T-helper 2 cell treated with Interferon-gamma antibody and Interleukin-4, amounts not matched to agents 100 ng/mL and 5 ng/mL, for 36 hours (primary cell): ENCODE measurements at regions not wholly inside any gene's neighbourhood (a gene's known extent, or its start where the extent isn't known, plus 50 kb on each side); places are given as distances from the start of the nearest gene placed in this dataset.
"Not testable (repeated sequence)": the region's sequence is repeated elsewhere in the genome, so short reads cannot be mapped to it uniquely, and the experiment has no call there.

Source experiments
- intact Hi-C: fragments of 100-400 bp; cut with micrococcal nuclease; formaldehyde crosslinking; loops from one replicate; pipeline ENCODE4 v1.15.1; 2023

DNA sequence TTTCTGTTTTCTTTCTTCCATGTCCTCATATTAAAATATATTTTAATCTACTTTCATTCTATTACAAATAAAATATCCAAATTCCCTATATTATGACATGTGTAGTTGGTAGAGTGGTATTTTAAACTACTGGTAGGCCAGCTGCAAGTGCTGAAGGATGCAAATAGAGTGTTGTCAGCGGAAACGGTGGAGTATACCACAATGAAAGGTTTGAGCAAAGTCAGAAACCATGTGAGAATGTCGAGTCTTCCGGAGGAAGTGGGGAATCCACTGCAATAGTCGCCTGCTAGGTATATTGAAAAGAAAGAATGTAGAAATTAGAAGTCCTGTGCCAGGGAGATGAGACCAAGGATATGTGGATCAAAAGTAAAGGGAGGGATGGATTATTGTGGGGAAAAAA, 373.9 kb downstream of the DSEL start:
- intact Hi-C loops, result no loop called here

DNA sequence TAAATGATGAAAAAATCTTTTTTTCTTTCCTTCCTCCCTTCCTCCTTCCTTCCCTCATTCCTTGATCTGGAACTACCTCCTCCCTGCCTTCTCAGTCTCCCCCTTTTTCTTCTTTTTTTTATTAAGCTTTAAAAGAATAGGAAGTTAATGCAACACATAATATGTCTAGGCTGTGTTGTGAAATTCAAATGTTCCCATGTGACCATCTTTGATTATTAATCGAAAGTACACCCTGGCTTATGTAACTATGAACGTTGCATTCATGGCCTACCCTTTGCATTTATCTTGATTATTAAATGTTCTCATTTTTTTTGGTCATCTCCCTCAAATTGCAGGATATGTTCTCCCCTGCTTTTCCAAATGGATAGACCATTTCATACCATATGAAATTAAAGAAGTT, 376.0 kb downstream of the DSEL start:
- intact Hi-C loops, result no loop called here

- intact Hi-C loops, result no loop called here
Measured at GRCh38 chr18:67139899-67140298, 376.6 kb downstream of the DSEL start.

DNA sequence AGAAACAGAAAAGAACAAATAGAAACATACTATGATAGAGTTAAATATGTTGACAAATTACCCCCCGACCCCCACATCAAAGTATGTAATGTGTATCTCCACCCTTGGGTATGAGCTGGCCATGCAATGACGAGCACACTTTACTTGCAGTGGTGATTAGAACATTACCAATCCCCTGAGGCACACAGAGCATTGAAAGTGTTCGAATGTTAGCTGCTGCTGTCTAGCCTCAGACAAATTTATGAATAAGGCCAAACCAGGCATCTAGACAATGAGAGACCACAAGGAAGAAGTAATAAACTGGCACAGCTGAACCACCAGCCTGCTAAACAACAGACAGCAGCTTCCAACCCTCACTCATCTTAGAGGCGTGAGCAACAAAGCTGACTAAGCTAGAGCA, 380.5 kb downstream of the DSEL start:
- intact Hi-C loops, result no loop called here

- intact Hi-C loops, result no loop called here
Measured at GRCh38 chr18:67134911-67135310, 381.6 kb downstream of the DSEL start.

DNA sequence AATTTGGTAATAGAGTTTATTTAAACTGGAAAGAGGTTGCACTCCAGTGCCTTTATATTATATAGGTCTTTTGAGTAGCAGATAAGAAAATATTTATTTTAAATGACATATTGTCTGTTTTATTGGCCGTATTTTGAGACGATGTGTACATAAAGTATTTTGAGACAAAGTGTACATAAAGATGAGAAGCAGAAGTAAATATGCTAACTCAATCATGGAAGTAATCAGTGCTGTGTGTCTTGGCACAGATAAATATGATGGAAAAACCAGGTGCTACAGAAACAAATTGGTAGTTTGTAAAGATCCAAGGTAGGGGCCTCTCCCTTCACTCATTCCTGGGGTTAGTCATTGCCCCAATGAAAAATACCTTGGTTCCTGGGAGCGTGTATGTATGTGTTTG, 382.9 kb downstream of the DSEL start:
- intact Hi-C loops, result no loop called here

- intact Hi-C loops, result no loop called here
Measured at GRCh38 chr18:67132919-67133318, 383.6 kb downstream of the DSEL start.

- intact Hi-C loops, result no loop called here
Measured at GRCh38 chr18:67131498-67131897, 385.0 kb downstream of the DSEL start.

- intact Hi-C loops, result not testable (repeated sequence)
Measured at GRCh38 chr18:67126751-67127150, 389.8 kb downstream of the DSEL start.

DNA sequence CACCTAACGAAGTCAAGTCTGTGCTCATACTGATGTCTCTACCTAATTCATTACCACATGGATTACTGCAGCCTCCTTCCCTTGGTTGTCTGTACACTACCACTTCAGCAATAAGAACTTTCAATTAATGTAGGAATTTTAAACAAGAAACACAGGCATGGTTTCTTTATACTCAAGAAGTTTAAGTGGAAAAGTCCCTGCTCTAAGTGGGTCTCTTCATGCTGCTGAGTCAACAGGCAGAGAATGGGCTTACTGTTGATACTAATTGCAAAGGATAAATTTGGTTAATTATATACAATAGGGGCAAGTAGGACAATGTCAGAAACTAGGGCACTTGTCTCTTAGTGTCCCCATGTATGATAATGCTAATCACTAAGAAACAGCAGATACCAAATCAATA, 392.6 kb downstream of the DSEL start:
- intact Hi-C loops, result no loop called here

- intact Hi-C loops, result no loop called here
Measured at GRCh38 chr18:67117804-67118203, 398.7 kb downstream of the DSEL start.

GRCh38 chr18:67109535-67109934, 407.0 kb downstream of the DSEL start:
- intact Hi-C loops, result no loop called here

GRCh38 chr18:67108894-67109293, 407.6 kb downstream of the DSEL start:
- intact Hi-C loops, result no loop called here

DNA sequence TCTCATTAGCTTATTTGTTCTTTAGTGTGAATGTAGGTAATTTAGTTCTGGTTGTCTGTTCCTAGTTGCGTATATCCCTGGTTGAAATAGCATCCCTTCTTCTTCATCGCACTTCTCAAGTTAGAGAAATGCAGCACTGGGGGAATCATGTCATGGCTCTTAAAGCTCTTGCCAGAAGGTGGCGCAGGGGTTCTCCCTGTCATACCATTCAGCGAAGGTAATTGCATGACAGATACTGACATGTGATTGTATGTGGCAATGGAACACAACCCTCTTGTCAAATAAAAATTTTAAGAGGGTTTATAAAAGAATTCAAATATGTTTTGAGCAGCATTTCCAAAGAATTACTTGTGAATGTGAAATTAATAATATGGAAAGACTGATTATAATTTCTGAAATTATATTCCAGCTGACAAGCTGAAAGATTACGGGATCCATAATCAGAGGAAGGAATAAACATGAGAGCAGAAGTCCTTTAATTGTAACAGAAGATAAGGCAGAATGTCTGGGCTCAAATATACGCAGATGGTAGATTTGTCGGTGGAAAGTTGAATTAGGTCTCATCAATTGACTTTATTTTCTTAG, 411.7 kb downstream of the DSEL start:
- intact Hi-C loops, result loop anchor here (1.0 kb wide), 1 partner anchor 96 kb away; no protein-coding TSS in a partner anchor

GRCh38 chr18:67094123-67094522, 422.4 kb downstream of the DSEL start:
- intact Hi-C loops, result no loop called here

- intact Hi-C loops, result no loop called here
Measured at GRCh38 chr18:67092141-67092540, 424.4 kb downstream of the DSEL start.

- intact Hi-C loops, result no loop called here
Measured at GRCh38 chr18:67081482-67082211, 434.9 kb downstream of the DSEL start.

DNA sequence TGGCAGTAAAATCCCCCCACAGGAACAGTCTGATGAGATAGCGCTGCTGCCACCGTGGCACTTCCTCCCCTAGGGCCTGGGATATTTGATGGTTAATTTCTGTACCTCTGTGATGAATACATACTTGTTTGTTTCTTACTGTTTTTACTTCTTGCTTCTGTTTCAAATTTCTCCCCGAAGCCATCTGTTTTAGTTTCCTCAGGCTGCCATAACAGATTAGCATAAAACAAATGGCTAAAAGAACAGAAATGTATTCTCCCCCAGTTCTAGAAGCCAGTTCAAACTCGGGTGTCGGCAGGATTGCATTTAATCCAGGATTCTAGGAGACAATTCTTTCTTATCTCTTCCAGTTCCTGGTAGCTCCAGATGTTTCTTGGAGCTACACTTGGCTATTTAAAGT, 435.9 kb downstream of the DSEL start:
- intact Hi-C loops, result no loop called here

DNA sequence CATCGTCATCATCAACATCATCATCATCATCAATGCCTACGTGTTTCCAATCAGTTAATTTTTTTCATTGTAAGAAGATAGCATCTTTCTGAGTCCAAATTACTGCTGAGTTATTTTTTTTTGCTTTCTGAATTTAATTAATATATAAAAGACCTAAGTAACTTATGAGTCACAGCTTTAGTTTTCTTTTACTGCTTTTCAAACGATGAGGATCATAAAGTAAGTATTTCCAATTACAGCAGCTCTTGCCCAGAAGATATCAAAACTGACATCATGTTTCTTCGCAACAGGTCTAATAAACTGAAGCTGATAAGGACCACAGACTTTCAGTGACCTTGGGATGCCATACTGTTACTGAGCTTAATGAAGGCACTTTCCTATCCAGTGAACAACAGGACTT, 442.2 kb downstream of the DSEL start:
- intact Hi-C loops, result no loop called here

GRCh38 chr18:67072791-67073190, 443.7 kb downstream of the DSEL start:
- intact Hi-C loops, result no loop called here

DNA sequence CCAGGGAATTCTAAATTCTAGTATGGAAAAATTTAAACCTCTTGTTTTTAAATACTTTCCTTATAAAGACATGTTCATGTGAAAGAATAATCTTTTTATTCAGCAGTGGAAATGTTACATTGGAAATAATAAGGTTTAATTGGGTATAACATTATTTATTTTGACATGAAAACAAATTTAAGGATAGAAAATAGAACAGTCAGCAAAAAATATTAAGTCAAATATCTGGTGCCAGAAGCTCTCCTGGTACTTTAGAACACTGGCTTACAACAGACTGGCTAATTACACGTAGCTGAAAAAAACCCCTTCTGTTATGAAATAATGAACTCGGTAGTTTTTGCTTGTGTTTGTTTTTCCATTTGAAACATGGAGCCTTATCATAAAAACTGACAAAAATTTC, 447.9 kb downstream of the DSEL start:
- intact Hi-C loops, result no loop called here

DNA sequence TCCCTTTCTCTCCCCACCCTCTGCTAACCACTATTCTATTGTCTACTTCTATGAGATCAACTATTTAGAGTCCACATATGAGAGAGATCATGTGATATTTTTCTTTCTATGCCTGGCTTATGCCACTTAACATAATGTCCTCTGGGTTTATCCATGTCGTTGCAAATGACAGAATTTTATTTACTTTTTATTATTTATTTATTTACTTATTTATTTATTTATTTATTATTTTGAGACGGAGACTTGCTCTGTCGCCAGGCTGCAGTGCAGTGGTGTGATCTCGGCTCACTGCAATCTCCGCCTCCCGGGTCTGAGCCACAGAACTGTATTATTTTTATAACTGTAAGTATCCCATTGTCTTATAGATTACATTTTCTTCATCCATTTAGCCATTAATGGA, 443.4 kb upstream of the CDH19 start:
- intact Hi-C loops, result no loop called here

GRCh38 chr18:67043276-67043675, 439.4 kb upstream of the CDH19 start:
- intact Hi-C loops, result no loop called here
